ENCODE measurements at regions not wholly inside any gene's neighbourhood (a gene's known extent, or its start where the extent isn't known, plus 50 kb on each side); places are given as distances from the start of the nearest gene placed in this dataset.

- Histone ChIP-seq H3K9me2 (replicated peaks; ENCODE audit: insufficient read depth, low read length) (no peaks in the 10 kb centered on the region), H3K27me3 (ENCODE audit: low read length) (no peaks in the 10 kb centered on the region), H3K36me3 (ENCODE audit: low read length) (no peaks in the 10 kb centered on the region), H3K4me2 (ENCODE audit: low read depth, low read length, poor library complexity, severe bottlenecking) (no peak overlapping the region), H3K79me2 (ENCODE audit: insufficient read depth, low read length) (no peaks in the 10 kb centered on the region), H3F3A (ENCODE audit: insufficient read depth) (no peaks in the 10 kb centered on the region), H2AFZ (ENCODE audit: low read depth, low read length, severe bottlenecking) (no peak overlapping the region), H3K9ac (ENCODE audit: low read length) (no peak overlapping the region), H3K27ac (ENCODE audit: low read depth, low read length) (no peak overlapping the region), H3K9me3 (ENCODE audit: insufficient read depth, low read length) (no peaks in the 10 kb centered on the region), H3K4me3 (ENCODE audit: insufficient read depth, low read length, poor library complexity, severe bottlenecking) (no peak overlapping the region), H4K20me1 (ENCODE audit: low read depth, low read length) (no peaks in the 10 kb centered on the region)
- no peak for TF ChIP-seq CTCF (IDR thresholded peaks at IDR 0.05; ENCODE audit: insufficient read depth, low read length, poor library complexity, severe bottlenecking)
- TF ChIP-seq EZH2phosphoT487 (conservative IDR thresholded peaks at IDR 0.05; ENCODE audit: low read length) = no peak
Measured at GRCh38 chr1:112040891-112041740, 51.6 kb upstream of the KCND3 start.

- no peak overlapping the region for H3K27ac ChIP-seq (ENCODE audit: low read depth, low read length)
- H3K4me2 ChIP-seq (ENCODE audit: low read depth, low read length, poor library complexity, severe bottlenecking) = no peak overlapping the region
- H3K9me3 ChIP-seq (ENCODE audit: insufficient read depth, low read length) = no peaks in the 10 kb centered on the region
- H3K9me2 ChIP-seq (replicated peaks; ENCODE audit: insufficient read depth, low read length) = no peaks in the 10 kb centered on the region
- H3K4me3 ChIP-seq (ENCODE audit: insufficient read depth, low read length, poor library complexity, severe bottlenecking) = no peak overlapping the region
- H3K79me2 ChIP-seq (ENCODE audit: insufficient read depth, low read length) = no peaks in the 10 kb centered on the region
- no peak overlapping the region for H2AFZ ChIP-seq (ENCODE audit: low read depth, low read length, severe bottlenecking)
- H3K27me3 ChIP-seq (ENCODE audit: low read length) = no peaks in the 10 kb centered on the region
- H4K20me1 ChIP-seq (ENCODE audit: low read depth, low read length) = no peaks in the 10 kb centered on the region
- no peaks in the 10 kb centered on the region for H3F3A ChIP-seq (ENCODE audit: insufficient read depth)
- H3K9ac ChIP-seq (ENCODE audit: low read length) = no peak overlapping the region
- TF ChIP-seq EZH2phosphoT487 (conservative IDR thresholded peaks at IDR 0.05; ENCODE audit: low read length) (no peak), CTCF (IDR thresholded peaks at IDR 0.05; ENCODE audit: insufficient read depth, low read length, poor library complexity, severe bottlenecking) (no peak)
- H3K36me3 ChIP-seq (ENCODE audit: low read length) = no peaks in the 10 kb centered on the region
Measured at GRCh38 chr1:112043901-112044300, 54.4 kb upstream of the KCND3 start.

GRCh38 chr1:112044745-112045144 is 55.3 kb upstream of the KCND3 start:
- TF ChIP-seq EZH2phosphoT487 (conservative IDR thresholded peaks at IDR 0.05; ENCODE audit: low read length) (no peak), CTCF (IDR thresholded peaks at IDR 0.05; ENCODE audit: insufficient read depth, low read length, poor library complexity, severe bottlenecking) (no peak)
- Histone ChIP-seq H3K4me3 (ENCODE audit: insufficient read depth, low read length, poor library complexity, severe bottlenecking) (no peak overlapping the region), H2AFZ (ENCODE audit: low read depth, low read length, severe bottlenecking) (no peak overlapping the region), H4K20me1 (ENCODE audit: low read depth, low read length) (no peaks in the 10 kb centered on the region), H3K36me3 (ENCODE audit: low read length) (no peaks in the 10 kb centered on the region), H3K27me3 (ENCODE audit: low read length) (no peaks in the 10 kb centered on the region), H3K79me2 (ENCODE audit: insufficient read depth, low read length) (no peaks in the 10 kb centered on the region), H3K9me2 (replicated peaks; ENCODE audit: insufficient read depth, low read length) (no peaks in the 10 kb centered on the region), H3F3A (ENCODE audit: insufficient read depth) (no peaks in the 10 kb centered on the region), H3K27ac (ENCODE audit: low read depth, low read length) (no peak overlapping the region), H3K9ac (ENCODE audit: low read length) (no peak overlapping the region), H3K4me2 (ENCODE audit: low read depth, low read length, poor library complexity, severe bottlenecking) (no peak overlapping the region), H3K9me3 (ENCODE audit: insufficient read depth, low read length) (no peaks in the 10 kb centered on the region)
